ENCODE measurements at regions not wholly inside any gene's neighbourhood (a gene's known extent, or its start where the extent isn't known, plus 50 kb on each side); places are given as distances from the start of the nearest gene placed in this dataset.

DNA sequence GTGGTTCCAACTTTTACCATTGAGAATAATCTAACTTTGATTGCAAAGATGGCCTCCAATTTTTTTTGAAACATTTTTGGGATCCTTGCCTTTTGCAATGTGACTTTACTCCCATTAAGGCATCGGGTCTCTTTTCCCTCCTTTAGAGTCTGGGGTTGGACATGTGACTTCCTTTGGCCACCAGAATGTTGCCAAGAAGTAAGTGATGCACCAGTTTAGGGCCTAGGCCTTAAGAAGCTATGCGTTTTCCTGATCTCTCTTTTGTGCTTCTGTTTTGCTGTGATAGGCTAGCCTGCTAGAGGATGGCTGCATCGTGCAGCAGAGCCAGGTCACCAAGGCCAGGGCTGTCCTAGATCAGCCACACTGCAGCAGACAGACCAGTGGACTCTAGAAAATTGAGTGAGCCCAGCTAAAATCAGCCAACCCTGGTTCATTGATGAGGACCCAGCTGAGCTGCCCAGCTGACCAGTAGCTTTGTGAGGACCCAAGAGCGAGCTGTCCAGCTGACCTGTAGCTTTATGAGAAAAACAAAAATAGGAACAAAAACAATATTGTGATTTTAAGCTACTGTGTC, 594.0 kb upstream of the JAG1 start:
- H2BK15ac ChIP-seq (ENCODE audit: low read depth, low read length) = peak overlapping the region; percentile 83; the same call in 2 of the 3 replicates
- H2AK9ac ChIP-seq (replicated peaks; ENCODE audit: low read depth, low read length, poor library complexity) = no peak overlapping the region
- H3K14ac ChIP-seq (replicated peaks; ENCODE audit: low read depth, low read length) = peak overlapping the region; percentile 66
- dilution Hi-C loops (cut with HindIII; ENCODE audit: low sequenced_read_pairs, unreplicated experiment) (no loop called here), in situ Hi-C loops (cut with MboI; ENCODE audit: low sequenced_read_pairs) (no loop called here), intact Hi-C loops (cut with micrococcal nuclease) (loop anchor here (2.0 to 10.0 kb wide), 3 partner anchors 51 to 593 kb away; no protein-coding TSS in a partner anchor)
- ChIA-PET CTCF (interaction anchor here (0.5 to 1.5 kb wide), 7 partner anchors 51 to 657 kb away, joined by 3 to 5 read pairs (median 3); no protein-coding TSS in a partner anchor), POLR2A (ENCODE audit: unreplicated experiment) (interaction anchor here (0.6 kb wide), 2 partner anchors 48 to 291 kb away, joined by 3 to 8 read pairs; no protein-coding TSS in a partner anchor)
- H3K4me2 ChIP-seq (ENCODE audit: low read depth, low read length) = no peak overlapping the region
- H3K27ac ChIP-seq (ENCODE audit: insufficient read depth, low read length) = peak overlapping the region; percentile 31; the same call in 1 of the 2 replicates
- H4K91ac ChIP-seq (ENCODE audit: insufficient read depth, low read depth, low read length) = peak overlapping the region; percentile 78
- H3K9me3 ChIP-seq (ENCODE audit: control insufficient read depth, insufficient read depth, low read length) = no peaks in the 10 kb centered on the region
- peak overlapping the region; percentile 54 for H2BK120ac ChIP-seq (ENCODE audit: low read depth, low read length)
- H3K4me1 ChIP-seq (ENCODE audit: control insufficient read depth, insufficient read depth, low read length) = peaks cover 4% of the 10 kb centered on the region
- peak overlapping the region; percentile 44 for H2AFZ ChIP-seq (replicated peaks; ENCODE audit: low read length, poor library complexity)
- H3K18ac ChIP-seq (ENCODE audit: low read depth, low read length) = peak overlapping the region; percentile 64
- H3K9me1 ChIP-seq (ENCODE audit: insufficient read depth, low read length) = peaks cover 5% of the 10 kb centered on the region
- no peak overlapping the region for H3K9ac ChIP-seq (ENCODE audit: low read depth, low read length)
- peak overlapping the region; percentile 87 for H2AK5ac ChIP-seq (ENCODE audit: low read depth, low read length)
- no TSS peak for BruUV-seq (replicated peaks)
- no peak for DNase-seq
- H4K8ac ChIP-seq (ENCODE audit: low read depth in 2 of 2, low read length in 2 of 2) = peak overlapping the region in 1 of 2 experiments; percentile 75; a peak in 3 of 4 replicates
- no peak overlapping the region for H3K4me3 ChIP-seq (ENCODE audit: insufficient read depth, low read depth, low read length)
- TF ChIP-seq RCOR1 (IDR thresholded peaks at IDR 0.05; ENCODE audit: insufficient replicate concordance, low read length) (no peak), NFE2L2 (IDR thresholded peaks at IDR 0.05; ENCODE audit: low read depth, low read length) (no peak), SMC3 (IDR thresholded peaks at IDR 0.05; ENCODE audit: low read depth, low read length) (no peak), MAFK (IDR thresholded peaks at IDR 0.05; ENCODE audit: low read depth, low read length) (no peak), BHLHE40 (IDR thresholded peaks at IDR 0.05; ENCODE audit: low read depth, low read length) (no peak), RAD21 (IDR thresholded peaks at IDR 0.05; ENCODE audit: low read length) (no peak), CEBPB (IDR thresholded peaks at IDR 0.05; ENCODE audit: low read depth, low read length) (no peak), USF2 (IDR thresholded peaks at IDR 0.05; ENCODE audit: low read depth, low read length) (no peak), POLR2A (IDR thresholded peaks at IDR 0.05; ENCODE audit: low read depth, low read length) (no peak), CHD1 (IDR thresholded peaks at IDR 0.05; ENCODE audit: low read depth, low read length) (no peak)
- H3K79me1 ChIP-seq (ENCODE audit: low read depth in 1 of 2, low read length in 2 of 2) = 0 out of 4 replicates have a peak, but pooled peaks cover 0 to 3% of the 10 kb centered on the region in 2 experiments
- H4K20me1 ChIP-seq (ENCODE audit: insufficient read depth, low read length) = no peaks in the 10 kb centered on the region
- H3K23ac ChIP-seq (ENCODE audit: low read depth, low read length) = peak overlapping the region; percentile 34; the same call in 1 of the 2 replicates
- no peaks in the 10 kb centered on the region for H3K36me3 ChIP-seq (ENCODE audit: control insufficient read depth, insufficient read depth, low read length)
- peak; percentile 9; the same call in 1 of the 2 replicates for ATAC-seq (ENCODE audit: low read depth)
- no peaks in the 10 kb centered on the region for H3K27me3 ChIP-seq (ENCODE audit: control insufficient read depth, insufficient read depth, low read length)
- peak overlapping the region; percentile 30 for H2BK5ac ChIP-seq (ENCODE audit: low read depth, low read length, poor library complexity, severe bottlenecking)
- peak overlapping the region; percentile 83 for H3K4ac ChIP-seq (ENCODE audit: low read depth, low read length)
- H3K56ac ChIP-seq (ENCODE audit: extremely low read depth, insufficient read depth, low read length) = no peak overlapping the region; the same call in 1 of the 2 replicates
- peak overlapping the region; percentile 16; the same call in 1 of the 2 replicates for H4K5ac ChIP-seq (ENCODE audit: low read depth, low read length)
- 69% methylated on average over 2 of the region's 4 CpGs; no CpG with 5 or more reads in 1 of the 2 experiments for WGBS, 2 experiments (ENCODE audit: extremely low coverage in 2 of 2, insufficient read length in 1 of 2)
- H2BK20ac ChIP-seq (ENCODE audit: low read depth, low read length) = peak overlapping the region; percentile 40
